HG03469 (cell line): ENCODE measurements at regions not wholly inside any gene's neighbourhood (a gene's known extent, or its start where the extent isn't known, plus 50 kb on each side); places are given as distances from the start of the nearest gene placed in this dataset.
"Not testable (repeated sequence)": the region's sequence is repeated elsewhere in the genome, so short reads cannot be mapped to it uniquely, and the experiment has no call there.

Experiments
- ATAC-seq: cut with Tn5 transposase; IDR thresholded peaks from one replicate; pipeline ENCODE4 v1.9.1; 2021; ENCODE audit warnings: mild to moderate bottlenecking, moderate library complexity, moderate number of reproducible peaks; ENCODE audit not compliant: unreplicated experiment

- ATAC-seq = no peak
Observed at GRCh38 chr12:38384816-38385378, 68.3 kb downstream of the ALG10B start.

DNA sequence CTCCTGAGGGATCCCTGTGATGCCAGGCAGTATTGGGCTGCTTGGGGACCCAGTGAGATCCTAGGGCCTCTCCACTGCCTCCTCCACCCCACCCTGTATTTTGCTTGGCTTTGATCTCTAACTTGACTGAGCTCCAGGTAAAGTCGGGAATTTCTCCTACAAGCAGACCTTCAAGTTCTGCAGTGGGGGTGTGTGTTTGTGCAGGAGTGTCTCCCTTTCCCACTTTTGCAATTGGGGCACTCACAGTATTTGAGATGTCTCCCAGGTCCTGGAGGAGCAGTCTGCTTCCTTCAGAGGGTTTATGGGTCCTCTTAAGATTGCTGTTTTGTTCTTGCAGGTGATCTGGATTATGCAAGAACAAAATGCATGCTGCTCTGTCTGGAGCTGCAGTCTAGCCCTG is 68.9 kb downstream of the ALG10B start:
- ATAC-seq = no peak

GRCh38 chr12:38386205-38386985 is 69.8 kb downstream of the ALG10B start:
- ATAC-seq = peak; percentile 68

DNA sequence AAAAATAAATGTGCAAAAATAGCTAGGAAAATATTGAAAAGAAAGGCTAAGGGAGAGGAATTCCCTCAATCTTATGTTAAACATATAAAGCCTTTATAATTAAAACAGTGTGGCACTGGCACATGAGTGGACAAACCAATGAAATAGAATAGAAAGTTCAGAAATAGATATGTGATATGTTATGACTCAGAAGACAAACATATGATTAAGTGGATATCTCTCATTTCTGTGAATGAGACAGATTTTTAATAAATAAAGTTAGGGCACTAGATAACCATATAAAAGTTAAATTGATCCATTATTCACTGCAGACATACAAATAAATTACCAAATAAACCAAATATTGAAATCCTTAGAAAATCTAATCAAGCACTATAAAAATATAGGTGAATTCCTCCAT is 73.0 kb downstream of the ALG10B start:
- no peak for ATAC-seq

- ATAC-seq = no peak
Observed at GRCh38 chr12:38391007-38391406, 74.4 kb downstream of the ALG10B start.

GRCh38 chr12:38392554-38393144 is 76.1 kb downstream of the ALG10B start:
- peak; percentile 50 for ATAC-seq

GRCh38 chr12:38399711-38400206 is 83.2 kb downstream of the ALG10B start:
- ATAC-seq = no peak

- no peak for ATAC-seq
Observed at GRCh38 chr12:38402811-38403210, 86.2 kb downstream of the ALG10B start.

- no peak for ATAC-seq
Observed at GRCh38 chr12:38409511-38409910, 92.9 kb downstream of the ALG10B start.

DNA sequence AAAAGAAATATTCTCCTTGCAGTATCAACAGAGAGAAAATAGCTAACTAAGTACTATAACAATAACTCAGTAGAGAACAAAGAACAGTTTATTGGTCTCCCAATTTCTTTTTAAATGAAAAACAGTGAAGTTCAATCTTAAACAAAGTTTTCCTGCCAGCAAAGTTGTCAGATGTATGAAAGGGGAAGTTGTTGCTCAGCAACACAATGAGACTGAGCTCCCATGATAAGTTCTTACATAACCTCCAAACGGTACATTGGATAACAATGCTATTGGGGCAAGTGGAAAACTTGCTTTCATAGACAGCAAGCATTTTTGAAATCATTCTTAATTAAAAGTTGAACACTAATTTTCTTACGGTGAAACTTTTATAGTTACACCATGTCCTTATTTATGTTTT is 94.9 kb downstream of the ALG10B start:
- no peak for ATAC-seq

- no peak for ATAC-seq
Observed at GRCh38 chr12:38411946-38412345, 95.4 kb downstream of the ALG10B start.

DNA sequence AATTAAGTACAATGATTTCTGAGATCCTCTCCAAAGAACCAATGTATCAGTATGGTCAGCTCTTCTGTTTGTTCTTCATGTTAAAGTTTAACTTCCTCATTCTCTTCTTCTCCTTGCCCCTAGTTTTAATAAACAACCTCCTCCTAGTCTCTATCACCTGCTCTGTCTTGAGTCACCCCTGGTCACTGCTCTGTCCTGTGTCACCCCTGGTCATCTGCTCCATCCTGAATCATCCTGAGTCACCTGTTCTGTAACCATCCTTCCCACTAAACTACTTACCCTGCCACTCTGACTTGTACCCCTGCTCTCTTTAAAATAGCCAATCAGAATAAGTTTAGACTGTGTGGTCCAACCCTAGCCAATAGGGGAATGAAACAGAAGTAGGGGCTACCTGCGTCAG is 100.5 kb downstream of the ALG10B start:
- no peak for ATAC-seq

DNA sequence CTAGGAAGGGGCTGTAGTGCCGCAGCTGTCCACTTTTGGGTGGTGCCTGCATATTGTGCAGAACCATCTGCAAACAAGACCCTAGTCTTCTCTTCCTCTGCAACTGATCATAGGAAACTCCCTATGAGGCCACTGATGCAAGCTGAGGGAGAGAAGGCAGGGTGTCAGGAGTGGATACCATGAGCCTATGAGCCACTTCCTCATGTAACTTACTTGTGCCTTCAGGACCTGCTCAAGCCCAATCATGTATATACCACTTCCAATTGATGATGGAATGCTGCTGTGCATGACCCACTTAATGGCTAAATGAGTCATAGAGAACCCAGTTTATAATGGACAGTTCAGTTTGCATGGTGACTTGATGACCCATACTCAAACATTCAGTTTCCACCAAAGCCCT is 107.9 kb downstream of the ALG10B start:
- ATAC-seq = no peak

GRCh38 chr12:38427442-38427841 is 110.9 kb downstream of the ALG10B start:
- ATAC-seq = no peak

DNA sequence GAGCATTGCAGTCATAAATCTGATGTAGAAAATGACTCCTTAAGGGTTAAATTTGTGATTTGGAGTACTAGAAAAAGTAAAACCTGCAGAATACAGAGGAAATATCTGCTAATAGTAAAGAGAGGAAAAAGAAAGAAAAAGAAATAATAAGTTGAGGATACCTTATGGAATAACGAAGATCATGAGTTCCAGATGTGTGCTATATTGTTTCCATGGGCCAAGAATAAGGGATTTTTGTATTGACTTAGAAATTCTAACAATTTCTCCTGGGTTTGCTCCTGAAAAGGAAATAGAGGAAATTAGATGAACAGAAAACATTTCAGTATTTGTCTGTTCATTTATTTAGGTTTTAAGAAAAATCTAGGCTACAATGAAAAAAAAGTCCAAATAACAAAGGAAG is 115.3 kb downstream of the ALG10B start:
- ATAC-seq = no peak

DNA sequence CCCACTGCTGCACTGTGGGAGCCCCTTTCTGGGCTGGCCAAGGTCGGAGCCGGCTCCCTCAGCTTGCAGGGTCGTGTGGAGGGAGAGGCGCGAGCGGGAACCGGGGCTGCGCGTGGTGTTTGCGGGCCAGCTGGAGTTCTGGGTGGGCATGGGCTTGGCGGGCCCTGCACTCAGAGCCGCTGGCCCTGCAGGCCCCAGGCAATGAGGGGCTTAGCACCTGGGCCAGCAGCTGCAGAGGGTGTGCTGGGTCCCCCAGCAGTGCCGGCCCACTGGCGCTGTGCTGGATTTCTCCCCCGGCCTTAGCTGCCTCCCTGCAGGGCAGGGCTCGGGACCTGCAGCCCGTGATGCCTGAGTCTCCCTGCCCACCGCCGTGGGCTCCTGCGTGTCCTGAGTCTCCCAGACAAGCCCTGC is 125.3 kb downstream of the ALG10B start:
- not testable (repeated sequence) for ATAC-seq

- no peak for ATAC-seq
Observed at GRCh38 chr12:38445040-38445439, 128.5 kb downstream of the ALG10B start.

GRCh38 chr12:38448991-38449390 is 132.4 kb downstream of the ALG10B start:
- no peak for ATAC-seq

- ATAC-seq = no peak
Observed at GRCh38 chr12:38456537-38457120, 140.1 kb downstream of the ALG10B start.

DNA sequence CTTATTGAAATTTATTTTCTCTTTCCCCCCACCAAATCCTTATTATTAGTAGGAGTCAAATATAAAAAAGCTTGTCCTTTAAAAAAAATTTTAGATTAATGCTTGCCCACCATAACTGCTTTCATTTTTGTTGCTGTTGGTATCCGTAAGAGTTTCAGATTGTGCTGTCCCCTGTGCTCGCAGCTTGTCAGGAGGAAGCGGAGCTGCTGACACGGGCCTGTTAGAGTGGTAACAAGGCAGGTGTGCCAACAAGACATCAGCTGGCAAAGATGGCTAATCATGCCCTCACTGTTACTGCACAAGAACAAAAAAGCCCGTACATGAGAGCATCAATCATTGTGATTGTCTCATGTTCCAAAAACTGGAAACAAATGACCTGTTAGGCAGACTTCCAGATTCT is 148.4 kb downstream of the ALG10B start:
- ATAC-seq = no peak

DNA sequence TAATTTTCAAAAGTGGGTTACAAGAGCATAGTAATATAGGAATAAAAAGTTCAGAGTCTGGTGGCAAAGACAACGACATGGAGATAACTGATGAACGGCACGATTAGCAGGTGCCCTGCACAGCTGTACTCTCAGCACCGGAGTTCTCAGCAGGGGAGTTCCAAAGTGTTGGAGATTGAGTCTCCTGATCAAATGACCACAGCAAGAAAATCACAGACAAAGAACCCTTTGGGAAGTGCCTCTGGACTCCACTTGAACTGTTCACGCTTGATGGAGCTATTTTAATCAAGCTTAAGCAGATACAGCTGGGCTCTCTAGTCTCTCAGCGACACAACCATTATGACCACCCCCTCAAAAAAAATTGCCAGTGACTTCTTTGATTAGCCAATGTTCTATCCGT is 153.1 kb downstream of the ALG10B start:
- no peak for ATAC-seq
